HUES64 (cell line): ENCODE measurements at regions not wholly inside any gene's neighbourhood (a gene's known extent, or its start where the extent isn't known, plus 50 kb on each side); places are given as distances from the start of the nearest gene placed in this dataset.
"Not testable (repeated sequence)": the region's sequence is repeated elsewhere in the genome, so short reads cannot be mapped to it uniquely, and the experiment has no call there.

ENCODE experiments used
- H3K27ac ChIP-seq: 2 replicates; pipeline ENCODE4 v1.7.0; 2013; ENCODE audit warnings: low read depth, low read length, inconsistent platforms
- H3K27me3 ChIP-seq: 2 replicates; pipeline ENCODE4 v1.6.1; 2013; ENCODE audit warnings: mild to moderate bottlenecking, low read length; ENCODE audit not compliant: insufficient read depth
- H3K36me3 ChIP-seq: 2 replicates; pipeline ENCODE4 v1.6.1; 2013; ENCODE audit warnings: mild to moderate bottlenecking, low read length; ENCODE audit not compliant: insufficient read depth
- H3K4me1 ChIP-seq: 2 replicates; pipeline ENCODE4 v1.6.1; 2013; ENCODE audit warnings: mild to moderate bottlenecking, low read length, moderate library complexity; ENCODE audit not compliant: insufficient read depth
- H3K4me3 ChIP-seq: 2 replicates; pipeline ENCODE4 v1.5.1; 2013; ENCODE audit warnings: mild to moderate bottlenecking, low read length, moderate library complexity
- H3K9ac ChIP-seq: 2 replicates; pipeline ENCODE4 v1.6.1; 2013; ENCODE audit warnings: mild to moderate bottlenecking, low read depth, low read length
- H3K9me3 ChIP-seq: 2 replicates; pipeline ENCODE4 v1.6.1; 2013; ENCODE audit warnings: low read depth, low read length; ENCODE audit not compliant: insufficient read depth
- WGBS: fragments of 150-250, 120-280 bp; methylation state at CpG from one replicate; pipeline ENCODE4 v1.1.7; 2013; ENCODE audit warnings: missing lambda C conversion rate; 5-methylcytosine and 5-hydroxymethylcytosine counted together

GRCh38 chr7:131933751-131934289, 377.4 kb upstream of the PODXL start:
- Histone ChIP-seq H3K27me3 (no peaks in the 10 kb centered on the region), H3K4me1 (no peaks in the 10 kb centered on the region), H3K9me3 (no peaks in the 10 kb centered on the region), H3K9ac (no peak overlapping the region), H3K27ac (no peak overlapping the region), H3K36me3 (no peaks in the 10 kb centered on the region), H3K4me3 (no peak overlapping the region)
- 89% methylated on average over 6 of the region's 6 CpGs for WGBS

- not testable (repeated sequence) for H3K27ac ChIP-seq, H3K9ac ChIP-seq, H3K36me3 ChIP-seq, H3K9me3 ChIP-seq, H3K27me3 ChIP-seq, H3K4me1 ChIP-seq, H3K4me3 ChIP-seq
- 93% methylated on average over 2 of the region's 2 CpGs for WGBS
Measured at GRCh38 chr7:131933219-131933618, 376.8 kb upstream of the PODXL start.

GRCh38 chr7:131932271-131932670, 375.8 kb upstream of the PODXL start:
- H3K9me3 ChIP-seq: no peaks in the 10 kb centered on the region
- no peak overlapping the region for H3K9ac ChIP-seq
- H3K36me3 ChIP-seq: no peaks in the 10 kb centered on the region
- no peaks in the 10 kb centered on the region for H3K27me3 ChIP-seq
- no peak overlapping the region for H3K27ac ChIP-seq
- 79% methylated on average over 3 of the region's 5 CpGs for WGBS
- no peak overlapping the region for H3K4me3 ChIP-seq
- H3K4me1 ChIP-seq: no peaks in the 10 kb centered on the region

- Histone ChIP-seq H3K9me3 (no peaks in the 10 kb centered on the region), H3K9ac (no peak overlapping the region), H3K4me3 (no peak overlapping the region), H3K27ac (no peak overlapping the region), H3K36me3 (no peaks in the 10 kb centered on the region), H3K4me1 (no peaks in the 10 kb centered on the region), H3K27me3 (no peaks in the 10 kb centered on the region)
- WGBS: 86% methylated on average over 5 of the region's 5 CpGs
Measured at GRCh38 chr7:131931370-131931769, 374.9 kb upstream of the PODXL start.

- no peaks in the 10 kb centered on the region for H3K9me3 ChIP-seq
- H3K27me3 ChIP-seq: no peaks in the 10 kb centered on the region
- no peaks in the 10 kb centered on the region for H3K4me1 ChIP-seq
- no peaks in the 10 kb centered on the region for H3K36me3 ChIP-seq
- H3K27ac ChIP-seq: no peak overlapping the region
- no peak overlapping the region for H3K9ac ChIP-seq
- no peak overlapping the region for H3K4me3 ChIP-seq
Measured at GRCh38 chr7:131929632-131930031, 373.2 kb upstream of the PODXL start.

GRCh38 chr7:131927770-131928423, 371.5 kb upstream of the PODXL start:
- H3K27me3 ChIP-seq: no peaks in the 10 kb centered on the region
- no peak overlapping the region for H3K4me3 ChIP-seq
- WGBS: 85% methylated on average over 12 of the region's 12 CpGs
- H3K4me1 ChIP-seq: no peaks in the 10 kb centered on the region
- no peaks in the 10 kb centered on the region for H3K9me3 ChIP-seq
- H3K27ac ChIP-seq: no peak overlapping the region
- H3K9ac ChIP-seq: no peak overlapping the region
- no peaks in the 10 kb centered on the region for H3K36me3 ChIP-seq

- H3K36me3 ChIP-seq: no peaks in the 10 kb centered on the region
- no peaks in the 10 kb centered on the region for H3K9me3 ChIP-seq
- no peak overlapping the region for H3K27ac ChIP-seq
- no peaks in the 10 kb centered on the region for H3K27me3 ChIP-seq
- no peak overlapping the region for H3K4me3 ChIP-seq
- H3K9ac ChIP-seq: no peak overlapping the region
- H3K4me1 ChIP-seq: no peaks in the 10 kb centered on the region
Measured at GRCh38 chr7:131925636-131926035, 369.2 kb upstream of the PODXL start.

GRCh38 chr7:131924857-131925256, 368.4 kb upstream of the PODXL start:
- H3K4me1 ChIP-seq: no peaks in the 10 kb centered on the region
- no peaks in the 10 kb centered on the region for H3K36me3 ChIP-seq
- no peak overlapping the region for H3K4me3 ChIP-seq
- no peak overlapping the region for H3K9ac ChIP-seq
- H3K27me3 ChIP-seq: no peaks in the 10 kb centered on the region
- no peak overlapping the region for H3K27ac ChIP-seq
- 94% methylated on average over 3 of the region's 3 CpGs for WGBS
- no peaks in the 10 kb centered on the region for H3K9me3 ChIP-seq

- not testable (repeated sequence) for H3K9me3 ChIP-seq, H3K4me3 ChIP-seq, H3K4me1 ChIP-seq, H3K9ac ChIP-seq, H3K36me3 ChIP-seq, H3K27me3 ChIP-seq, H3K27ac ChIP-seq
- 93% methylated on average over 10 of the region's 10 CpGs for WGBS
Measured at GRCh38 chr7:131922948-131923347, 366.5 kb upstream of the PODXL start.

- H3K9ac ChIP-seq: no peak overlapping the region
- no peak overlapping the region for H3K27ac ChIP-seq
- no peaks in the 10 kb centered on the region for H3K36me3 ChIP-seq
- H3K4me1 ChIP-seq: no peaks in the 10 kb centered on the region
- 70% methylated on average over 1 of the region's 1 CpG for WGBS
- H3K4me3 ChIP-seq: no peak overlapping the region
- no peaks in the 10 kb centered on the region for H3K27me3 ChIP-seq
- H3K9me3 ChIP-seq: no peaks in the 10 kb centered on the region
Measured at GRCh38 chr7:131921016-131921415, 364.6 kb upstream of the PODXL start.

- Histone ChIP-seq H3K27ac (no peak overlapping the region), H3K36me3 (no peaks in the 10 kb centered on the region), H3K9me3 (no peaks in the 10 kb centered on the region), H3K4me3 (no peak overlapping the region), H3K9ac (no peak overlapping the region), H3K27me3 (no peaks in the 10 kb centered on the region), H3K4me1 (no peaks in the 10 kb centered on the region)
- 83% methylated on average over 7 of the region's 7 CpGs for WGBS
Measured at GRCh38 chr7:131919920-131920709, 363.7 kb upstream of the PODXL start.
